ENCODE measurements at regions not wholly inside any gene's neighbourhood (a gene's known extent, or its start where the extent isn't known, plus 50 kb on each side); places are given as distances from the start of the nearest gene placed in this dataset.
A peak's percentile ranks its signal among the peaks of the same experiment; 100 is the strongest.

- DNase-seq (ENCODE audit: low spot score): no peak
These were observed 205.9 kb downstream of the IKZF2 start for GRCh38 chr2:212945526-212945925.

GRCh38 chr2:212943351-212943750 lies 208.1 kb downstream of the IKZF2 start:
- DNase-seq (ENCODE audit: low spot score): no peak

- no peak for DNase-seq (ENCODE audit: low spot score)
These were observed 210.1 kb downstream of the IKZF2 start for GRCh38 chr2:212941361-212941760.

GRCh38 chr2:212940816-212941215 lies 210.6 kb downstream of the IKZF2 start:
- DNase-seq (ENCODE audit: low spot score): peak; percentile 53

- no peak for DNase-seq (ENCODE audit: low spot score)
These were observed 211.5 kb downstream of the IKZF2 start for GRCh38 chr2:212939777-212940531.

- DNase-seq (ENCODE audit: low spot score): no peak
These were observed 213.1 kb downstream of the IKZF2 start for GRCh38 chr2:212938144-212938793.

GRCh38 chr2:212936572-212936971 lies 214.8 kb downstream of the IKZF2 start:
- DNase-seq (ENCODE audit: low spot score): no peak

GRCh38 chr2:212935752-212936151 lies 215.7 kb downstream of the IKZF2 start:
- DNase-seq (ENCODE audit: low spot score): no peak

GRCh38 chr2:212931271-212931670 lies 220.1 kb downstream of the IKZF2 start:
- no peak for DNase-seq (ENCODE audit: low spot score)

GRCh38 chr2:212930556-212931260 lies 220.7 kb downstream of the IKZF2 start:
- no peak for DNase-seq (ENCODE audit: low spot score)

- DNase-seq (ENCODE audit: low spot score): no peak
These were observed 221.4 kb downstream of the IKZF2 start for GRCh38 chr2:212929971-212930370.

- DNase-seq (ENCODE audit: low spot score): no peak
These were observed 222.3 kb downstream of the IKZF2 start for GRCh38 chr2:212929116-212929515.

GRCh38 chr2:212928681-212929080 lies 222.7 kb downstream of the IKZF2 start:
- no peak for DNase-seq (ENCODE audit: low spot score)

GRCh38 chr2:212926940-212927339 lies 224.5 kb downstream of the IKZF2 start:
- DNase-seq (ENCODE audit: low spot score): no peak

- DNase-seq (ENCODE audit: low spot score): no peak
These were observed 228.0 kb downstream of the IKZF2 start for GRCh38 chr2:212923393-212923792.

- DNase-seq (ENCODE audit: low spot score): no peak
These were observed 228.7 kb downstream of the IKZF2 start for GRCh38 chr2:212922701-212923100.

- DNase-seq (ENCODE audit: low spot score): no peak
These were observed 229.7 kb downstream of the IKZF2 start for GRCh38 chr2:212921711-212922110.

- DNase-seq (ENCODE audit: low spot score): no peak
These were observed 230.4 kb downstream of the IKZF2 start for GRCh38 chr2:212921061-212921460.

- no peak for DNase-seq (ENCODE audit: low spot score)
These were observed 232.2 kb downstream of the IKZF2 start for GRCh38 chr2:212919238-212919637.

GRCh38 chr2:212918336-212918735 lies 233.1 kb downstream of the IKZF2 start:
- no peak for DNase-seq (ENCODE audit: low spot score)

GRCh38 chr2:212915121-212915782 lies 236.2 kb downstream of the IKZF2 start:
- no peak for DNase-seq (ENCODE audit: low spot score)

- DNase-seq (ENCODE audit: low spot score): no peak
These were observed 237.0 kb downstream of the IKZF2 start for GRCh38 chr2:212914392-212914791.

Data from ecto neural progenitor cell (in vitro differentiated cells).